Adrenal gland (tissue), 9 donors: ENCODE measurements at regions not wholly inside any gene's neighbourhood (a gene's known extent, or its start where the extent isn't known, plus 50 kb on each side); places are given as distances from the start of the nearest gene placed in this dataset.
"Not testable (repeated sequence)": the region's sequence is repeated elsewhere in the genome, so short reads cannot be mapped to it uniquely, and the experiment has no call there.

ENCODE experiments used
- DNase-seq, 7 donors: peaks; one replicate each; pipeline ENCODE4 v3.0.0-alpha.2; 2019 to 2020
- H3K27ac ChIP-seq, 5 donors: fragments of 200-600 bp; sonication (generic) in 4 of 5; 1 replicate in 3 of 5; 2 replicates in 2 of 5; pipeline versions ENCODE4 v1.5.1 to v1.8.0; 2016 to 2020; ENCODE audit warnings: mild to moderate bottlenecking in 1 of 5
- H3K27me3 ChIP-seq: fragments of 200-600 bp; 2 replicates; pipeline ENCODE4 v1.8.0; 2021
- H3K36me3 ChIP-seq, 2 donors: fragments of 200-600 bp; replicated peaks in 1 of 2; 1 replicate in 1 of 2; 2 replicates in 1 of 2; pipeline versions ENCODE4 v1.5.1 to v1.8.0; 2018 to 2022
- H3K4me1 ChIP-seq, 2 donors: fragments of 200-600 bp; replicated peaks in 1 of 2; 1 replicate in 1 of 2; 2 replicates in 1 of 2; pipeline versions ENCODE4 v1.5.1 to v1.8.0; 2018 to 2021
- H3K4me3 ChIP-seq, 4 donors: fragments of 200-600 bp; sonication (generic) in 3 of 4; one replicate each; pipeline ENCODE4 v1.5.1; 2016 to 2018
- H3K9me3 ChIP-seq, 3 donors: fragments of 200-600 bp; sonication (generic) in 1 of 3; replicated peaks in 1 of 3; 1 replicate in 2 of 3; 2 replicates in 1 of 3; pipeline versions ENCODE4 v1.5.1 to v1.8.0; 2016 to 2021
- CTCF ChIP-seq, 6 experiments: fragments of 450-650 bp in 4 of 6; fragments of 200-600 bp in 2 of 6; sonication (generic) in 1 of 6; IDR thresholded peaks; 1 replicate in 5 of 6; 2 replicates in 1 of 6; pipeline versions ENCODE4 v1.5.1 to v1.8.0; 2016 to 2021; ENCODE audit warnings: antibody characterized with exemption in 6 of 6, mild to moderate bottlenecking in 2 of 6, moderate library complexity in 1 of 6
- POLR2A ChIP-seq, 2 donors: fragments of 450-650 bp; IDR thresholded peaks; one replicate each; pipeline ENCODE4 v1.6.1; 2017; ENCODE audit warnings: antibody characterized with exemption in 2 of 2, mild to moderate bottlenecking in 2 of 2, moderate library complexity in 1 of 2
- WGBS, 4 donors: extraction: QIAGEN DNeasy Blood & Tissue Kit in 2 of 4; methylation state at CpG; one replicate each; pipeline versions ENCODE4 v1.1.5 to v1.1.7; 2013 to 2017; 5-methylcytosine and 5-hydroxymethylcytosine counted together
- intact Hi-C, 2 donors: fragments of 100-400 bp; cut with DNase I; formaldehyde crosslinking; loops; one replicate each; pipeline versions ENCODE4 v1.14.1 to v1.15.0; 2022 to 2023
- donor health status: healthy with polysubstance abuse.
- donor health status: Bipolar disorder and iron deficiency.
- donor health status: DM: yes; HTN: yes; CAD: no.
- donor health status: DM: no; HTN: no; CAD: no.
- donor health status: DM: no; HTN: no; CAD: no.

- TF ChIP-seq CTCF (IDR thresholded peaks at IDR 0.05) (no peak), POLR2A (IDR thresholded peaks at IDR 0.05) (no peak)
- WGBS, 4 donors, result 95 to 97% (median 96%) methylated on average over 6 of the region's 6 CpGs
- intact Hi-C loops, result no loop called here
- Histone ChIP-seq H3K4me3 (no peak overlapping the region), H3K9me3 (no peaks in the 10 kb centered on the region), H3K4me1 (no peaks in the 10 kb centered on the region), H3K27me3 (no peaks in the 10 kb centered on the region), H3K36me3 (no peaks in the 10 kb centered on the region), H3K27ac (no peak overlapping the region)
- DNase-seq, result no peak
Observed at GRCh38 chr13:95426631-95427030, 125.4 kb upstream of the ABCC4 start.

GRCh38 chr13:95430525-95430924 is 122.0 kb upstream of the CLDN10 start:
- H3K9me3 ChIP-seq, intact Hi-C loops, H3K27me3 ChIP-seq, DNase-seq, H3K36me3 ChIP-seq, H3K4me1 ChIP-seq, H3K4me3 ChIP-seq, H3K27ac ChIP-seq: not testable (repeated sequence)
- 73 to 85% (median 76%) methylated on average over 6 of the region's 6 CpGs for WGBS, 4 donors

GRCh38 chr13:95432141-95432540 is 120.4 kb upstream of the CLDN10 start:
- intact Hi-C loops, result no loop called here
- Histone ChIP-seq H3K4me1 (no peaks in the 10 kb centered on the region), H3K9me3 (no peaks in the 10 kb centered on the region), H3K36me3 (no peaks in the 10 kb centered on the region), H3K4me3 (no peak overlapping the region), H3K27ac (no peak overlapping the region), H3K27me3 (no peaks in the 10 kb centered on the region)
- DNase-seq, result no peak
- 79 to 86% (median 82%) methylated on average over 4 of the region's 4 CpGs for WGBS, 4 donors
- TF ChIP-seq CTCF (IDR thresholded peaks at IDR 0.05), result no peak
- TF ChIP-seq POLR2A (IDR thresholded peaks at IDR 0.05), result no peak

GRCh38 chr13:95433537-95433936 is 119.0 kb upstream of the CLDN10 start:
- H3K4me3 ChIP-seq, result no peak overlapping the region
- no peaks in the 10 kb centered on the region for H3K36me3 ChIP-seq
- intact Hi-C loops, result no loop called here
- no peaks in the 10 kb centered on the region for H3K27me3 ChIP-seq
- 89 to 93% (median 90%) methylated on average over 21 of the region's 21 CpGs for WGBS, 4 donors
- H3K9me3 ChIP-seq, result no peaks in the 10 kb centered on the region
- no peak for DNase-seq
- H3K27ac ChIP-seq, result no peak overlapping the region
- no peaks in the 10 kb centered on the region for H3K4me1 ChIP-seq
- TF ChIP-seq POLR2A (IDR thresholded peaks at IDR 0.05), result no peak
- no peak for TF ChIP-seq CTCF (IDR thresholded peaks at IDR 0.05)

GRCh38 chr13:95434111-95434510 is 118.4 kb upstream of the CLDN10 start:
- intact Hi-C loops, result no loop called here
- Histone ChIP-seq H3K36me3 (no peaks in the 10 kb centered on the region), H3K4me3 (no peak overlapping the region), H3K27ac (no peak overlapping the region), H3K27me3 (no peaks in the 10 kb centered on the region), H3K9me3 (no peaks in the 10 kb centered on the region), H3K4me1 (no peaks in the 10 kb centered on the region)
- no peak for TF ChIP-seq POLR2A (IDR thresholded peaks at IDR 0.05)
- TF ChIP-seq CTCF (IDR thresholded peaks at IDR 0.05), result no peak
- DNase-seq, result no peak
